Activated naive CD4-positive, alpha-beta T cell treated with anti-CD3 and anti-CD28 coated beads for 36 hours (primary cell): ENCODE measurements at regions not wholly inside any gene's neighbourhood (a gene's known extent, or its start where the extent isn't known, plus 50 kb on each side); places are given as distances from the start of the nearest gene placed in this dataset.
A peak's percentile ranks its signal among the peaks of the same experiment; 100 is the strongest.
"Not testable (repeated sequence)": the region's sequence is repeated elsewhere in the genome, so short reads cannot be mapped to it uniquely, and the experiment has no call there.

Experiments used
- CTCF ChIA-PET: fragments of 350-600 bp; sonication (Branson Sonifier 250); formaldehyde crosslinking; loops from one replicate; lab custom pipeline; 2021; ENCODE audit warnings: antibody characterized with exemption; lab: Charles Lee
- DNase-seq: peaks from one replicate; pipeline ENCODE4 v3.0.0-alpha.2; 2020
- H3K27ac Mint-ChIP-seq: one replicate; pipeline ENCODE4 v1.8.0; 2021; ENCODE audit warnings: mild to moderate bottlenecking, mixed read lengths
- H3K27me3 Mint-ChIP-seq: one replicate; pipeline ENCODE4 v1.8.0; 2021; ENCODE audit warnings: low read depth, mixed read lengths
- H3K36me3 Mint-ChIP-seq: one replicate; pipeline ENCODE4 v1.8.0; 2021; ENCODE audit warnings: low read depth, mixed read lengths
- H3K4me1 Mint-ChIP-seq: one replicate; pipeline ENCODE4 v1.8.0; 2021; ENCODE audit warnings: low read depth, mixed read lengths
- H3K4me3 Mint-ChIP-seq: one replicate; pipeline ENCODE4 v1.8.0; 2021; ENCODE audit warnings: mild to moderate bottlenecking, moderate library complexity, mixed read lengths
- H3K9me3 Mint-ChIP-seq: one replicate; pipeline ENCODE4 v1.8.0; 2021; ENCODE audit warnings: mixed read lengths
- intact Hi-C: fragments of 100-400 bp; cut with micrococcal nuclease; formaldehyde crosslinking; loops from one replicate; pipeline ENCODE4 v1.15.1; 2023

DNA sequence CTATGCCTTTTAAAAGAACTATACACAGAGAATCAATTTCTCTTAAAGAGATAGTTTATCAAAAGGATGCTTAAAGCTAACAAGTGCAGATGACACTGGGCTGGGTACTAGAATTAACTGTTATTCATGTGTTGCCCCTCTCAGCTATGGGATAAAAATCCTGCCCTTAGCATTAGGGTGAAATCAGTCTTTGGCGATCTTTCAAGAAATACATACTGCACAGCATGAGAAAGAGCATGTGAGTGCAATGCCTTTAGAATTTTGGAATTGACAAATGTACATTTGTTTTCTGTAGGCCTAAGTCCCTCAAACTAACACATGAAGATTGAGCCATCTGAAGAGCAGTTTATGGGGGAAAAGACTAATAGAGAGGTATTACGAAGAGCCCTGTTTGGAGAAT, 115.4 kb downstream of the ZFP64 start:
- H3K4me1 Mint-ChIP-seq: no peaks in the 10 kb centered on the region
- no peak for DNase-seq
- H3K4me3 Mint-ChIP-seq: no peak overlapping the region
- H3K27ac Mint-ChIP-seq: no peak overlapping the region
- H3K9me3 Mint-ChIP-seq: no peaks in the 10 kb centered on the region
- H3K36me3 Mint-ChIP-seq: peaks cover 4% of the 10 kb centered on the region
- intact Hi-C loops: no loop called here
- CTCF ChIA-PET: no interaction called here
- H3K27me3 Mint-ChIP-seq: no peaks in the 10 kb centered on the region

DNA sequence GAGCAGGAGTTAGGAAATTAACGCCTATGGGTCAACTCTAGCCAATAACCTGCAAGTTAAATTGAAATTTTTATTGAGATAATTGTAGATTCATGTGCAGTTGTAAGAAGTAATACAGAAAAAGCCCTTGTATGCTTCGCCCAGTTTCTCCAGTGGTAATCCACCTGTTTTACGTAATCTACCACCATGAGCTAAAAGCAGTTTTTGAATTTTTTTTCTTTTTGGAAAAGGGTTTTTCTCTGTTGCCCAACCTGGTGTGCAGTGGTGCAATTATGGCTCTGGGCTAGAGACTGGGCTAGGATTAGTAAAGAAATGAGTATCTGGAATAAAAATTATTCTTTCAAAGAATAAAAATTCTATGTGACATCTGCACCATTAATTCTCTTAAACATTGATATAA, 116.2 kb downstream of the ZFP64 start:
- no peaks in the 10 kb centered on the region for H3K27me3 Mint-ChIP-seq
- no peak overlapping the region for H3K4me3 Mint-ChIP-seq
- intact Hi-C loops: no loop called here
- no peak for DNase-seq
- CTCF ChIA-PET: no interaction called here
- peaks cover 4% of the 10 kb centered on the region for H3K36me3 Mint-ChIP-seq
- no peaks in the 10 kb centered on the region for H3K4me1 Mint-ChIP-seq
- H3K9me3 Mint-ChIP-seq: no peaks in the 10 kb centered on the region
- no peak overlapping the region for H3K27ac Mint-ChIP-seq

DNA sequence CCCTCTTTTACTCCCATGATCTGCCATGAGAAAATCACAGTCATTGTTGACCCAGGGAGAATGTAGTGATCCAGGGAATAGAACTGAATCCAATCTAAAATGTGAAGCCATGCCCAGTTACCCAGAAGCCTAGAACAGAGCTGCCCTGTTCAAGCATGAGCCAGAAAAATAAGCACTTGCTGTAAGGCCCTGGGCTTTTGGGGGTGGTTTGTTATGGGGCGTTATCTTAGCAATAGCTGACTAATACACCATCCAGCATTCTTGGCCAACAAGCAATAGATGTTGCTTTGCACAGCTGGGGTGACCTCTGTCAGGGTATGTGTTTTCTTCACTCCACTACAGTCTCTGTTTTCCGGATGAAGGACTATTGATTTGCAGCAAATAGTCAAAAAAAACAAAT, 120.4 kb downstream of the ZFP64 start:
- intact Hi-C loops: no loop called here
- Mint-ChIP-seq H3K4me3 (no peak overlapping the region), H3K27me3 (no peaks in the 10 kb centered on the region), H3K4me1 (no peaks in the 10 kb centered on the region), H3K9me3 (no peaks in the 10 kb centered on the region), H3K36me3 (peaks cover 2% of the 10 kb centered on the region), H3K27ac (no peak overlapping the region)
- CTCF ChIA-PET: no interaction called here
- no peak for DNase-seq

DNA sequence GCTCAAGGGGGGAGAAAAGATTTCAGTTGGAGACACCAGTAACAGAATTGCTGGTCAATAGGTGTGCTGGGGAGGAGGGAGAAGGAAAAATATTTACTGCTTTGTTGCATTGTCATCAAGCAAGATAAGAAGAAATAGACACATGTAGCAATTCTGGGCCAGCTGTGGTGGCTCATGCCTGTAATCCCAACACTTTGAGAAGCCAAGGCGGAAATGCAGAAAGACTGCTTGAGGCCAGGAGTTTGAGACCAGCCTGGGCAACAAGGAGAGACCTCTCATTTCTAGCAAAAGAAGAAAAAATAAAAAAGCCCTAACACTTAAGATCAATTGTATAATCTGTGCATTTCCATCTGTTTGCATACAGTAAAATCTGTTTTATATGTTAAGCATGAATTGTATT, 126.6 kb downstream of the ZFP64 start:
- Mint-ChIP-seq H3K36me3 (no peaks in the 10 kb centered on the region), H3K4me1 (no peaks in the 10 kb centered on the region), H3K9me3 (no peaks in the 10 kb centered on the region), H3K27me3 (no peaks in the 10 kb centered on the region), H3K27ac (no peak overlapping the region), H3K4me3 (no peak overlapping the region)
- CTCF ChIA-PET: interaction anchor here (0.6 kb wide), 1 partner anchor 234 kb away, joined by 3 read pairs; no protein-coding TSS in a partner anchor
- intact Hi-C loops: no loop called here
- DNase-seq: no peak

DNA sequence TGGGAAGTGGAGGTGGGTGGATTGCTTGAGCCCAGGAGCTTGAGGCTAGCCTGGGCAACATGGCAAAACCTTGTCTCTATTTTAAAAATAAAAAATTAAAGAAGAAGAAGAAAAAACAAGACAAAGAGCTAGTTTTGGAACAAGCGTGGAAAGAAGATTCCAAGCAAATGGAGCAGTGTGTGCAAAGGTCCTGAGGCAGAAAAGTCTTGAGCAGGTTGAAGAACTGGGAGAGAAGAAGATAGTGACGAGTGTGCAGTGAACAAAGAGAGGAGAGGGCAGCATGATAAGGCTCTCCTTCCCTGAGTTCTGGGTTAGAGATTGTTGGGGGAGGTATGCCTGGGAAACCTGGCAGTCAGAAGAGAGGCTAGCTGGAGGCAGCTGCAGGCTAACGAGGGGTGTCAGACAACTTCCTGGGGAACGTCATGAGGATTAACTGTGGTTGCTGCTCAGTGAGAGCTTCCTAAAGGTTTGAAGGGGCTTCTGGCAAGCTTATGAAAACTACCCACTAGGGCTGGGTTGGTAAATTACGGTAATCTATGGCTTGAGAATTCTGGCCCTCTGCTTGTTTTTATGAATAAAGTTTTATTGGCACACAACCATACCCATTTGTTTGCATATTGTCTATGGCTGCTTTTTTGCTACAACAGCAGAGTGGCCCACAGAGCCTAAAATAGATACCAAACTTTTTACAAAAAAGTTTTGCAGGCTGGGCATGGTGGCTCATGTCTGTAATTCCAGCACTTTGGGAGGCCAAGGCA, 128.9 kb downstream of the ZFP64 start:
- Mint-ChIP-seq H3K27me3 (no peaks in the 10 kb centered on the region), H3K9me3 (no peaks in the 10 kb centered on the region), H3K4me1 (no peaks in the 10 kb centered on the region), H3K27ac (no peak overlapping the region), H3K36me3 (no peaks in the 10 kb centered on the region), H3K4me3 (no peak overlapping the region)
- DNase-seq: no peak
- intact Hi-C loops: no loop called here
- CTCF ChIA-PET: no interaction called here

DNA sequence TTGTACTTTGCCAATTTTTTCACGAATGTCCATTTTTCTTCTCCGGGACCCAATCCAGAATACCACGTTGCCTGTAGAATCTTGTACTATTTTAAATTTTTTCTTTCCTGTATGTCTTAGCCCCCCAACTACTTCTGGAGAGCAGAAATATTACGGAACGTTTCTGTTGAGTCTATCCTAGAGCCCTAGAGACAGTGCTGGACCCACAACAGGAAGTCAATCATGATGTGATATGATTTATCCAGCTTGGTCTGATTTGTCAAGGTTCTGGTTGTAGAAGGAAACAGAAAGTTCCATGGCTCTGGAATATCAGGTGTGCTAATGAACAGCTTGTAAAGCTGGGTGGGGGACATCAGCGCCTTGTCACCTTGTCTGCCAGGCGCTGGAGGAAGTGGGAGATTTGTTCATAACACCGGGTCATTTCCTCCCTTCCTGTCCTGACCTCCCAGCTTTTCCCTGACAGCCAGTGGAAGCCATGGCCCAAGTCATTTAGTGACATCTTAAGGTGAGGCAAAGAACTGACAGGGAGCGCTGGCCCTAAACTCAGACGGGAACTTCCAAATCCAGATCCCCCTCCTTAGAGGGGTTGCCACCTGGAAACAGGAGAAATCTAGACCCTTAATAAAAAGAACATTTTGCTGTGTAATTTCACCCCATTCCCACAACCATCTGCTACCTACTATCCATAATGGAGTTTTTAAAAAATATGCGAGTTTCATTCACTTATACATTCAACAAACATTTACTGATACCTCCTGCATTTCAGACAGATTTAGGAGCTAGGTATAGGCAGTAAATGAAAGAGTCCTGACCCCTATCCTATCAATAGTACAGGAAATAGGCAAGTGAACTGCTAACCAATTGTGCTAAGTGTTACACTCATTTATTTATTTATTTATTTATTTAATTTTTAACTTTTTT, 130.5 kb downstream of the ZFP64 start:
- H3K27ac Mint-ChIP-seq: no peak overlapping the region
- H3K36me3 Mint-ChIP-seq: peaks cover 9% of the 10 kb centered on the region
- intact Hi-C loops: no loop called here
- no peaks in the 10 kb centered on the region for H3K4me1 Mint-ChIP-seq
- H3K9me3 Mint-ChIP-seq: peaks cover 9% of the 10 kb centered on the region
- H3K4me3 Mint-ChIP-seq: no peak overlapping the region
- no peaks in the 10 kb centered on the region for H3K27me3 Mint-ChIP-seq
- no peak for DNase-seq
- CTCF ChIA-PET: no interaction called here

DNA sequence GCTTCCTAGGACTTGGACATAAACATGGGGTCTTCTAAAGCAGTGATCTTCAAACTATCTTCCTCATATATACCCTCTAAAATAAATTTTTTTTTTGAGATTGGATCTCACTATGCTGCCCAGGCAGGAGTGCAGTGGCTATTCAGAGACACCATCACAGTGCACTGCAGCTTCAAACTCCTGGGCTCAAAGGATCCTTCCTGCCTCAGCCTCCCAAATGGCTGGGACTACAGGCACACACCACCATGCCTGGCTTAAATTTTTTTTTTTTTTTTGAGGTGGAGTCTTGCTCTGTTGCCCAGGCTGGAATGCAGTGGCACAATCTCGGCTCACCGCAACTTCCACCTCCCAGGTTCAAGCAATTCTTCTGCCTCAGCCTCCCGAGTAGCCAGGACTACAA, 134.4 kb downstream of the ZFP64 start:
- H3K36me3 Mint-ChIP-seq: peaks cover 12% of the 10 kb centered on the region
- DNase-seq, H3K4me1 Mint-ChIP-seq, H3K27ac Mint-ChIP-seq, CTCF ChIA-PET, H3K4me3 Mint-ChIP-seq, intact Hi-C loops, H3K27me3 Mint-ChIP-seq: not testable (repeated sequence)
- peaks cover 12% of the 10 kb centered on the region for H3K9me3 Mint-ChIP-seq

DNA sequence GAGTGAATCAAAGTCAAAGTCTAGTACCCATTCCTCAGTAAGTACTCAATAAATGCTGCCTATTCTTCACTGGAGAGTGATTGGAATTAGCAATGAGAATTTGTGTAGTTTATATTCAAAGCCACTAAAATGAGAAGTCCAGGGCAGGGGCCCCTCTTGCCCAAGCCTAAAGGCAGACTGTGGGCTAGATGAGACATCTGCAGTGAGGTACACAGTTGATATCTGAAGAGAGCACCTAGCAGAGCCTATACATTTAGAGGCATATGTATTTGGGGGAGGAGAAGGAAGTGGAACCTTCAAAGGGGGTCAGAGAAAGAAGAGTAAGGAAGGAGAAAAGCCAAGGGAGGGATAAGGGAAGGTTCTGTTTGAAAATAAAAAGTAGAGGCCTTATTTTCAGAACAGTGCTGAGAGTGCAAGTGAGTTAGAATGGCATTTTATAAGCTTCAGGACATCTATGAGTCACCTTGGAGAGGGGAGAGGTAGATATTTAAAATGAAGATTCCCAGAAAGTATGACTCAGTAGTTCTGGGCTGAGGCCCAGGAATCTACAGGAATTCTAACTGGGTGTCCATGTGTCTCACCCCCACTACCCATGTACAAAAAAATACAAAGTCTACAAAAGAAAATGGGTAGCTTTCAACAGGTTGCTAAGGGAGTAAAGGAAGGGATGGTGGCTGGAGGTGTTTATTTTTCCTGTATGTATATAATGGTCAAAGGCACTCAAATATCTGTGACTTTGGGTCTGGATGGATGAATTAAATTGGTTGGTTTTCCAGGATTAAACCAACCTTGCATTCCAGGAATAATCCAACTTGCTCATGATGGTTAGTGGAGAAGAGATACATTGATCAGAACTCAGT, 135.1 kb downstream of the ZFP64 start:
- Mint-ChIP-seq H3K36me3 (peaks cover 12% of the 10 kb centered on the region), H3K27me3 (no peaks in the 10 kb centered on the region), H3K27ac (no peak overlapping the region), H3K4me1 (no peaks in the 10 kb centered on the region), H3K4me3 (no peak overlapping the region), H3K9me3 (peaks cover 12% of the 10 kb centered on the region)
- intact Hi-C loops: no loop called here
- no peak for DNase-seq
- CTCF ChIA-PET: no interaction called here

DNA sequence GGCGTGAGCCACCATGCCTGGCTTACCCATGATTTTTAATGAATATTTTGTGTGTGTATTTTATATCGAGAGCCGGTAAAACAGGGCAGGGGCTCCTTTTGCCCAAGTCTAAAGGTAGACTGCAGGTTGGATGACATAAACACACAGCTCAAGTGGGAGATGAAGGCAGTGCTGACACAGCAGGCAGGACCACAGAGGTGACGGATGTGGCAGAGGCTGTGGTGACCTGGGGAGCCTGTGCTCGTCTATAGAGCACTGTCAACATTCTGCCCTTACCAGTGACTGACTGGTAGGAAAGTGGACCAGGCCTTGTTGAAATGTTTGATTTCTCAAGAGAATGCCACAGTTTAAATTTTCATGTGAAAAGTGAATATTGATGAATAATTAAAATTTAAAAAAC, 137.5 kb downstream of the ZFP64 start:
- Mint-ChIP-seq H3K4me1 (no peaks in the 10 kb centered on the region), H3K27me3 (peaks cover 3% of the 10 kb centered on the region), H3K4me3 (no peak overlapping the region), H3K36me3 (peaks cover 12% of the 10 kb centered on the region), H3K27ac (no peak overlapping the region), H3K9me3 (peaks cover 12% of the 10 kb centered on the region)
- CTCF ChIA-PET: no interaction called here
- intact Hi-C loops: no loop called here
- DNase-seq: no peak

DNA sequence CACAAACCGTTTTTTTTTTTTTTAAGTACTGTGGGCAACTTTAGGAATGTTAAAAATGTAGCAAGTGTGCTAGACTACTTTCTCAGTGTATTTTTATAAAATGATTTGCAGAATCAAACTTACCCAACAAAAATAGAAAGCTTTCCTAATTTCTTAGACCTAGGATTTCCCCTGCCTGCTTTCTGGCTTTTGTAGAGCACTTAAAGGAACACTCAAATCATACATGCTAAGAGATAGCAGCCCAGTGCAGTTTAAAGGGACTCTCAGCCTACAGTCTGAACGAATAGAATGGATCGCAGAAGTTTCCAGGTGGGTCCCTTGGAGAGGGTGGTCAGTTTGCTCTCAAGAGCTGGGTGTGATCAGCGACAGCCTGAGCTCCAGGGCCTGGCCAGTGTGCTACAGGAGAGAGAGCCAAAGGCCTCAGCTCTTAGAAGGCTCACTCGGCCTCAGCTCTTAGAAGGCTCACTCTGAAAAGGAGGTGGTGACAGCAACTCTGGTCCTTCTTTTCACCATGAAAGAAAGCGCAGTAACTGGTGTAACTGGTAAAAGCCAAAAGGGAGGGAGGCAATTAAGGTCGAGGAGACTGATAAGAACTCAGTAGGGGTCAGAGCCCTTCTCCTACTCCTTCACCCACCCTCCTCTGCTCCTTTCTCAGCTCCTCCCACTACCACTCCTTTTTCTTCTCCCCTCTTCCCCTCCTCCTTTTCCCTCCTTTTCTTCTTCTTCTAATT, 142.4 kb downstream of the ZFP64 start:
- intact Hi-C loops: no loop called here
- Mint-ChIP-seq H3K4me3 (no peak overlapping the region), H3K27ac (no peak overlapping the region), H3K27me3 (peaks cover 3% of the 10 kb centered on the region), H3K36me3 (no peaks in the 10 kb centered on the region), H3K9me3 (no peaks in the 10 kb centered on the region), H3K4me1 (peaks cover 13% of the 10 kb centered on the region)
- CTCF ChIA-PET: interaction anchor here (1.8 kb wide), 1 partner anchor 14 kb away, joined by 4 read pairs; no protein-coding TSS in a partner anchor
- no peak for DNase-seq

DNA sequence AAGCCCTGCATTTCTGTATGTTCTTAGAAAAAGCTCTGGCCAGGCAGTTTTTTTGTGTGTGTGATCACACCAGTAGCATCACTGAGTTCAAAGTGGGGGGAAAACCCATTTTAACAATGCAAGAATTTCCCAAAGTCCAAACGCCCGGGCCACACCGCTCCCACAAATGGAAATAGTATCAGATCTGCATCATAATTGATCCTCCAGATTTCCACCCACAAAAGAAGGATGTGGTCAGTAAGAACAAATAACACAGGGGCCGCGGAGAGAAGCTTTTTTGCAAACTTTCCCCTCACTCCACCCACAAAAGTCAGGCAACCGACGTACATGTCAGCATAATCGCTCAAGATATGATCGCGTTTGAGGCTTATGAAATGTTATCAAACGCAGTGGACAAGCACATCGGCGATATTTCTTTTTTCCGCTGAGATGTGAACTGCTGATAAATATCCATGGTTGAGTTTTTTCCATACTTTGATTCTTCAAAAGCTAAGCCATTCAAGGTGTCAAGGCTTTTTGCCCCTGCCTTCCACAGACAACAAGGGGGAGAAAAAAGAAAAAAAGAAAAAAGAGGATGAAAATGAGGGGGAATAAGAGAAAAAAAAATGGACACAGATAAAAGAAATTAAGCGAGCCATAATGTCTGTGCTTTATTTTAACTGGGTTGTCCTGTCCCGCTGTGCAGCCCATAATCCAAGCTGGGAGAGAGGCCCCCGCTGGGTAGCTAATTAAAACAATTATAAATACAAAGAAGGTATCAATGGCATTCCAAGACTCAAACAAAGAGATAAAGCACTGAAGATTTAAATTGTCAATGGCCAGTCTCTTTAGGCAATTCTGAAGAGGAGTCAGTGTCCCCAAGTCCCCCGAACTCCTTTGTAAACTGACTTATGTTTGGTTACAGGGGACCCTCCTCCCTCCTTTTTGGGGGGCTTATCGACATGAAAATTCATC, 143.5 kb downstream of the ZFP64 start:
- Mint-ChIP-seq H3K36me3 (no peaks in the 10 kb centered on the region), H3K27ac (no peak overlapping the region)

More for the DNA sequence above, 143.5 kb downstream of the ZFP64 start:
- Mint-ChIP-seq H3K4me3 (no peak overlapping the region), H3K27me3 (peaks cover 3% of the 10 kb centered on the region), H3K9me3 (no peaks in the 10 kb centered on the region), H3K4me1 (peaks cover 13% of the 10 kb centered on the region)
- CTCF ChIA-PET: interaction anchor here (1.8 kb wide), 1 partner anchor 13 kb away, joined by 4 read pairs; no protein-coding TSS in a partner anchor
- intact Hi-C loops: no loop called here
- DNase-seq: peak; percentile 33
